KMS-11 (cell line): ENCODE measurements at regions not wholly inside any gene's neighbourhood (a gene's known extent, or its start where the extent isn't known, plus 50 kb on each side); places are given as distances from the start of the nearest gene placed in this dataset.

Experiments
- H2AFZ ChIP-seq: fragments of 200-600 bp; sonication (generic); 2 replicates; pipeline ENCODE4 v1.6.1; 2016; ENCODE audit warnings: antibody characterized with exemption, mixed run types, low read depth
- H3K27ac ChIP-seq: fragments of 200-600 bp; sonication (generic); 2 replicates; pipeline ENCODE4 v1.6.1; 2016; ENCODE audit warnings: mild to moderate bottlenecking, mixed run types
- H3K27me3 ChIP-seq: fragments of 200-600 bp; sonication (generic); 2 replicates; pipeline ENCODE4 v1.6.1; 2017; ENCODE audit warnings: mild to moderate bottlenecking, low read depth, mixed run types, moderate library complexity; ENCODE audit not compliant: insufficient read depth
- H3K36me3 ChIP-seq: fragments of 200-600 bp; sonication (generic); 2 replicates; pipeline ENCODE4 v1.6.1; 2017; ENCODE audit warnings: mild to moderate bottlenecking, mixed run types; ENCODE audit not compliant: insufficient read depth
- H3K4me1 ChIP-seq: fragments of 200-600 bp; sonication (generic); 2 replicates; pipeline ENCODE4 v1.6.1; 2016; ENCODE audit warnings: mild to moderate bottlenecking, low read depth, mixed run types; ENCODE audit not compliant: poor library complexity, severe bottlenecking
- H3K4me2 ChIP-seq: fragments of 200-600 bp; sonication (generic); 2 replicates; pipeline ENCODE4 v1.7.0; 2016; ENCODE audit warnings: mild to moderate bottlenecking, mixed run types
- H3K4me3 ChIP-seq: fragments of 200-600 bp; sonication (generic); IDR thresholded peaks from 2 replicates; pipeline ENCODE4 v1.6.1; 2017; ENCODE audit warnings: low read depth, low read length, mixed read lengths; ENCODE audit not compliant: insufficient read depth
- H3K79me2 ChIP-seq: fragments of 200-600 bp; sonication (generic); 2 replicates; pipeline ENCODE4 v1.6.1; 2016; ENCODE audit warnings: low read depth, mixed run types; ENCODE audit not compliant: insufficient read depth
- H3K9ac ChIP-seq: fragments of 200-600 bp; sonication (generic); 2 replicates; pipeline ENCODE4 v1.6.1; 2016; ENCODE audit warnings: mild to moderate bottlenecking, mixed run types
- H4K20me1 ChIP-seq: fragments of 200-600 bp; sonication (generic); 2 replicates; pipeline ENCODE4 v1.6.1; 2016; ENCODE audit warnings: mild to moderate bottlenecking, mixed run types; ENCODE audit not compliant: insufficient read depth
- TF ChIP-seq, protein P1 (sequence below): fragments of 200-600 bp; sonication (generic); conservative IDR thresholded peaks from 2 replicates; pipeline ENCODE4 v1.6.1; 2017; ENCODE audit warnings: low read depth, mild to moderate bottlenecking, antibody characterized with exemption, low read length, moderate library complexity, mixed read lengths

GRCh38 chr3:22225161-22225560 lies 474.2 kb upstream of the ZNF385D start:
- no peak overlapping the region for H3K4me2 ChIP-seq
- no peaks in the 10 kb centered on the region for H3K36me3 ChIP-seq
- no peaks in the 10 kb centered on the region for H3K79me2 ChIP-seq
- H3K27ac ChIP-seq, result no peak overlapping the region
- no peak overlapping the region for H3K9ac ChIP-seq
- no peaks in the 10 kb centered on the region for H4K20me1 ChIP-seq
- H3K27me3 ChIP-seq, result no peaks in the 10 kb centered on the region
- no peak overlapping the region for H3K4me3 ChIP-seq
- H2AFZ ChIP-seq, result no peak overlapping the region
- TF ChIP-seq, protein P1, sequence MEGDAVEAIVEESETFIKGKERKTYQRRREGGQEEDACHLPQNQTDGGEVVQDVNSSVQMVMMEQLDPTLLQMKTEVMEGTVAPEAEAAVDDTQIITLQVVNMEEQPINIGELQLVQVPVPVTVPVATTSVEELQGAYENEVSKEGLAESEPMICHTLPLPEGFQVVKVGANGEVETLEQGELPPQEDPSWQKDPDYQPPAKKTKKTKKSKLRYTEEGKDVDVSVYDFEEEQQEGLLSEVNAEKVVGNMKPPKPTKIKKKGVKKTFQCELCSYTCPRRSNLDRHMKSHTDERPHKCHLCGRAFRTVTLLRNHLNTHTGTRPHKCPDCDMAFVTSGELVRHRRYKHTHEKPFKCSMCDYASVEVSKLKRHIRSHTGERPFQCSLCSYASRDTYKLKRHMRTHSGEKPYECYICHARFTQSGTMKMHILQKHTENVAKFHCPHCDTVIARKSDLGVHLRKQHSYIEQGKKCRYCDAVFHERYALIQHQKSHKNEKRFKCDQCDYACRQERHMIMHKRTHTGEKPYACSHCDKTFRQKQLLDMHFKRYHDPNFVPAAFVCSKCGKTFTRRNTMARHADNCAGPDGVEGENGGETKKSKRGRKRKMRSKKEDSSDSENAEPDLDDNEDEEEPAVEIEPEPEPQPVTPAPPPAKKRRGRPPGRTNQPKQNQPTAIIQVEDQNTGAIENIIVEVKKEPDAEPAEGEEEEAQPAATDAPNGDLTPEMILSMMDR, result no peak
- H3K4me1 ChIP-seq, result no peaks in the 10 kb centered on the region

DNA sequence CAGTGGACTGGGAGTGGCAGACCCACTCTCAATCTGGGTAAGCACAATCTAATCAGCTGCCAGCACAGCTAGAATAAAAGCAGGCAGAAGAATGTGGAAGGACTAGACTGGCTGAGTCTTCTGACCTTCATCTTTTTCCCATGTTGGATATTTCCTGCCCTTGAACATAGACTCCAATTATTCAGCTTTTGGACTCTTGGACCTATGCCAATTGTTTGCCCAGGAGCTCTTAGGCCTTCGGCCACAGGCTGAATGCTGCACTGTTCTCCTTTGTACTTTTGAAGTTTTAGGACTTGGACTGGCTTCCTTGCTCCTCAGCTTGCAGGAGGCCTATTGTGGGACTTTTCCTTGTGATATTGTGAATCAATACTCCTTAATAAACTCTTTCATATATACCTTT lies 477.7 kb upstream of the ZNF385D start:
- Histone ChIP-seq H3K79me2 (no peaks in the 10 kb centered on the region), H3K4me2 (no peak overlapping the region), H3K27me3 (no peaks in the 10 kb centered on the region), H3K9ac (no peak overlapping the region), H3K4me3 (no peak overlapping the region), H3K36me3 (no peaks in the 10 kb centered on the region), H4K20me1 (no peaks in the 10 kb centered on the region), H3K27ac (no peak overlapping the region), H2AFZ (no peak overlapping the region), H3K4me1 (no peaks in the 10 kb centered on the region)
- TF ChIP-seq, protein P1, result no peak

DNA sequence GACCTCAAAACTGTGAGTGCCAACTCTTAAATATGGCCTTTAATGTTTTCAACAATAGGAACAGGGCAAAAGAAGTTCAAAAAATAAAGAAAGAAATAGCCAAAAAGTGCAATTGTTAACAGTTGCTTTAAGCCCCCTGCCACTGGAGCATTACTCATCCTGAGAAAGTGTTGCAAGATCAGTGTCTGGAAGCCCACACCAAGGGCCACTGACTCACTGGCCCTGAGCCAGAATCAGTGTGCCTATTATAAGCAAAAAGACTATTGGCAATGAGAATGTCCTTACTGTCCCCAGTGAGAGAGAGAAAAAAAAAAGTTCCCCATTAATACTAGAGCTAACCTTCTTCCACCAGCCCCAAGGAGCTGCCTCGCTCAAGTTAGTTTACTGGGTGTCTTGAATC lies 480.1 kb upstream of the ZNF385D start:
- H3K36me3 ChIP-seq, result no peaks in the 10 kb centered on the region
- no peak overlapping the region for H3K9ac ChIP-seq
- no peaks in the 10 kb centered on the region for H3K27me3 ChIP-seq
- no peaks in the 10 kb centered on the region for H3K79me2 ChIP-seq
- H3K4me2 ChIP-seq, result no peak overlapping the region
- H4K20me1 ChIP-seq, result no peaks in the 10 kb centered on the region
- TF ChIP-seq, protein P1, result no peak
- H2AFZ ChIP-seq, result no peak overlapping the region
- no peak overlapping the region for H3K27ac ChIP-seq
- no peak overlapping the region for H3K4me3 ChIP-seq
- no peaks in the 10 kb centered on the region for H3K4me1 ChIP-seq

- TF ChIP-seq, protein P1, result no peak
- Histone ChIP-seq H2AFZ (no peak overlapping the region), H3K4me1 (no peaks in the 10 kb centered on the region), H3K4me2 (no peak overlapping the region), H3K79me2 (no peaks in the 10 kb centered on the region), H3K36me3 (no peaks in the 10 kb centered on the region), H4K20me1 (no peaks in the 10 kb centered on the region), H3K4me3 (no peak overlapping the region), H3K27ac (no peak overlapping the region), H3K9ac (no peak overlapping the region), H3K27me3 (no peaks in the 10 kb centered on the region)
Measured at GRCh38 chr3:22236490-22237270, 485.7 kb upstream of the ZNF385D start.
